GM18505 (cell line): ENCODE measurements at regions not wholly inside any gene's neighbourhood (a gene's known extent, or its start where the extent isn't known, plus 50 kb on each side); places are given as distances from the start of the nearest gene placed in this dataset.

Experiments used
- ATAC-seq: cut with Tn5 transposase; IDR thresholded peaks from one replicate; pipeline ENCODE4 v1.9.1; 2021; ENCODE audit not compliant: unreplicated experiment
- POLR2A ChIP-seq: IDR thresholded peaks from 4 replicates; pipeline ENCODE4 v1.6.1; 2011; ENCODE audit warnings: borderline replicate concordance; ENCODE audit not compliant: insufficient read depth, insufficient read length; ENCODE audit errors: extremely low read depth

DNA sequence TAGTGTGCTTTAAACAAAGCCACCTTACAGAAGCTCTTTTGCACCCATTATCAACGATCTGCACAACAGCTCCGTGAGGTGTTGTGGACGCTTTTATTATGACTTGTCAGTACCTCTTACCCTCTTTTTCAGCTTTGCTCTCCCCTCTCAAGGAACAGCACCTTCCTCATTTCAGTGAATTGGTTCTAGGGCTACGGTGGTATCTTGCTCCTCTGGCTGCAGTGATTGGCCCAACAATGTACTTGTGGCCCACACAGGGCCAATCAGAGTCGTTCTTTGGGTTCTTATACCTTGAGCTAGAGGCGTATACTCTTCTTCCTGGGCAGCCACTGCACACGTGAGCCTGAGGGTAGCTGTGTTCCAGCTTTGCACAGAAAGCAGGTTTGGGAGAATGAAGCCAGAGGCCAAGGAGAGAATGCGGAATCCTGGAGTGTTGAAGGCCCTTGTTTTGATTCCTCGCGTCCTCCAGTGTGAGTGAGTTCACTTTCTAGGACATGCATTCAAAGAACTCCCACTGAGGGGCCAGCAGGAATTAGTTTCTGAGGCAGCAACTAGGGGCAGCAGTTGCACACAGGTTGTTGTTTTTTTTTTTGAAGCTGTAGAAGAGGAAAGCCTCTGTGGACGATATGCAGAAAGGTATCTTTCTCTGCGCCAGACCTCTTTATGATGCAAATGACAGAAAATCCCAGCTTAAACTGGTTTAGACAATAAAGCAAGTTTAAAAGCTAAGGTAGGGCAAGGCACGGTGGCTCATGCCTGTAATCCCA, 49.8 kb upstream of the PDZD8 start:
- TF ChIP-seq POLR2A, result no peak
- no peak for ATAC-seq
